K562 (cell line): ENCODE measurements at regions not wholly inside any gene's neighbourhood (a gene's known extent, or its start where the extent isn't known, plus 50 kb on each side); places are given as distances from the start of the nearest gene placed in this dataset.

ENCODE experiments used
- ATAC-seq: fragments of 200-7000 bp; cut with Tn5 transposase; 3 replicates; pipeline ENCODE4 v1.9.1; 2020; ENCODE audit warnings: moderate library complexity
- BruUV-seq: library from RNA; stranded (reverse); fragments of 400-500 nt; replicated peaks from 2 replicates; lab custom pipeline; 2021; lab: Mats Ljungman, UMichigan
- CTCF ChIA-PET: fragments of 300-600 bp; formaldehyde crosslinking; extraction: SDS; loops from one replicate; lab custom pipeline; 2021; ENCODE audit warnings: low intra/inter-chr PET ratio; lab: Yijun Ruan, JAX
- POLR2A ChIA-PET: fragments of 300-600, 350-650 bp; sonication (Branson Sonifier 250); formaldehyde crosslinking; extraction: SDS; loops from one replicate; lab custom pipeline; 2021; ENCODE audit warnings: antibody characterized with exemption, inconsistent platforms; lab: Yijun Ruan, JAX
- DNase-seq, 4 experiments: peaks; one replicate each; pipeline versions ENCODE4 v3.0.0 to v3.0.0-alpha.2; 2011 to 2018; ENCODE audit warnings: low spot score in 3 of 4, mixed read lengths in 3 of 4; ENCODE audit errors: extremely low read depth in 1 of 4
- FAIRE-seq: peaks from 2 replicates; lab custom pipeline; 2011; peaks lifted over from hg19 to GRCh38; lab: Jason Lieb, UNC
- H2AFZ ChIP-seq: 2 replicates; pipeline ENCODE4 v1.6.0; 2011; ENCODE audit warnings: low read depth, low read length, control low read depth, inconsistent platforms
- H3K27ac ChIP-seq: fragments of 200-600 bp; 3 replicates; pipeline ENCODE4 v1.8.0; 2011; ENCODE audit warnings: low read depth, mild to moderate bottlenecking, control low read depth, inconsistent platforms, low read length, moderate library complexity, mixed read lengths; ENCODE audit errors: extremely low read depth
- H3K27me3 ChIP-seq, 2 experiments: fragments of 300-600 bp in 1 of 2; 2 replicates in 1 of 2; 3 replicates in 1 of 2; pipeline versions ENCODE4 v1.6.0 to v1.8.0; 2011; ENCODE audit warnings: inconsistent platforms in 2 of 2, low read length in 2 of 2, mild to moderate bottlenecking in 1 of 2, mixed read lengths in 1 of 2, moderate library complexity in 1 of 2; ENCODE audit not compliant: control insufficient read depth in 2 of 2, insufficient read depth in 2 of 2
- H3K36me3 ChIP-seq: fragments of 300-600 bp; 3 replicates; pipeline ENCODE4 v1.8.0; 2011; ENCODE audit warnings: mild to moderate bottlenecking, low read length, inconsistent platforms; ENCODE audit not compliant: control insufficient read depth, insufficient read depth
- H3K4me1 ChIP-seq, 2 experiments: fragments of 200-600 bp in 1 of 2; replicated peaks in 1 of 2; 2 replicates in 1 of 2; 3 replicates in 1 of 2; pipeline versions ENCODE4 v1.5.1 to v1.8.0; 2011; ENCODE audit warnings: inconsistent platforms in 2 of 2, low read length in 2 of 2, mild to moderate bottlenecking in 1 of 2, mixed read lengths in 1 of 2, moderate library complexity in 1 of 2; ENCODE audit not compliant: control insufficient read depth in 2 of 2, insufficient read depth in 2 of 2
- H3K4me2 ChIP-seq: 2 replicates; pipeline ENCODE4 v1.6.1; 2011; ENCODE audit warnings: low read length, control low read depth, inconsistent platforms, mixed read lengths; ENCODE audit not compliant: insufficient read depth
- H3K4me3 ChIP-seq: fragments of 200-600 bp; sonication (generic), shearing (Covaris generic); 2 replicates; pipeline ENCODE4 v1.5.1; 2016; ENCODE audit warnings: control low read depth, inconsistent platforms
- H3K79me2 ChIP-seq: fragments of 200-600 bp; 3 replicates; pipeline ENCODE4 v1.8.0; 2011; ENCODE audit warnings: low read length, inconsistent platforms; ENCODE audit not compliant: control insufficient read depth, insufficient read depth
- H3K9ac ChIP-seq, 2 experiments: 2 replicates each; pipeline versions ENCODE4 v1.6.0 to v1.6.1; 2011; ENCODE audit warnings: low read depth in 2 of 2, low read length in 2 of 2, control low read depth in 1 of 2, inconsistent platforms in 1 of 2, mild to moderate bottlenecking in 1 of 2, mixed read lengths in 1 of 2; ENCODE audit not compliant: insufficient read depth in 1 of 2
- H3K9me1 ChIP-seq: one replicate; pipeline ENCODE4 v1.6.0; 2011; ENCODE audit warnings: inconsistent platforms, mild to moderate bottlenecking, low read length, moderate library complexity; ENCODE audit not compliant: control insufficient read depth, insufficient read depth
- H3K9me3 ChIP-seq: replicated peaks from 2 replicates; pipeline ENCODE4 v1.5.1; 2011; ENCODE audit warnings: low read depth, low read length, inconsistent platforms; ENCODE audit not compliant: control insufficient read depth, insufficient read depth
- H4K20me1 ChIP-seq: replicated peaks from 2 replicates; pipeline ENCODE4 v1.6.1; 2011; ENCODE audit warnings: low read length, inconsistent platforms, mixed read lengths; ENCODE audit not compliant: control insufficient read depth, insufficient read depth
- CREBBP ChIP-seq: IDR thresholded peaks from one replicate; pipeline ENCODE4 v1.6.1; 2012; ENCODE audit warnings: low read depth, mild to moderate bottlenecking, control low read depth, inconsistent platforms, low read length
- DNMT1 ChIP-seq: fragments of 450-650 bp; IDR thresholded peaks from 2 replicates; pipeline ENCODE4 v1.6.1; 2016; ENCODE audit warnings: antibody characterized with exemption, mild to moderate bottlenecking
- FOXM1 ChIP-seq, 2 experiments: fragments of 450-650 bp in 1 of 2; sonication (generic) in 1 of 2; formaldehyde crosslinking in 1 of 2; IDR thresholded peaks; 2 replicates each; pipeline versions ENCODE4 v1.6.1 to v1.9.0; 2017 to 2022; ENCODE audit warnings: low read depth in 2 of 2, mild to moderate bottlenecking in 2 of 2, missing genetic modification reagents in 1 of 2, moderate library complexity in 1 of 2
- ID3 ChIP-seq, 2 experiments: fragments of 250-450 bp in 1 of 2; fragments of 450-650 bp in 1 of 2; sonication (Bioruptor Pico) in 1 of 2; IDR thresholded peaks; 2 replicates each; pipeline versions ENCODE4 v1.6.1 to v1.8.0; 2016 to 2021; ENCODE audit warnings: mild to moderate bottlenecking in 2 of 2, moderate library complexity in 2 of 2, missing compliant biosample characterization in 1 of 2, missing genetic modification characterization in 1 of 2
- PCBP2 ChIP-seq: fragments of 200-400 bp; formaldehyde crosslinking; IDR thresholded peaks from 2 replicates; pipeline ENCODE4 v1.6.1; 2018; ENCODE audit warnings: low read length, low read depth, mild to moderate bottlenecking, moderate library complexity; ENCODE audit not compliant: poor library complexity, severe bottlenecking
- RBM39 ChIP-seq: fragments of 200-400 bp; formaldehyde crosslinking; optimal IDR thresholded peaks from 2 replicates; pipeline ENCODE3; 2018; ENCODE audit warnings: low read depth, low read length
- ZNF511 ChIP-seq: sonication (generic); formaldehyde crosslinking; IDR thresholded peaks from 2 replicates; pipeline ENCODE4 v1.8.0; 2022; ENCODE audit warnings: mild to moderate bottlenecking, missing genetic modification reagents
- ZNF764 ChIP-seq: fragments of 250-450 bp; sonication (Bioruptor Pico); IDR thresholded peaks from 2 replicates; pipeline ENCODE4 v1.4.0; 2020; ENCODE audit warnings: low read depth, mild to moderate bottlenecking, moderate library complexity
- WGBS: fragments of 100-300 bp; shearing (Covaris generic); methylation state at CpG from one replicate; pipeline ENCODE4 v1.1.6; 2016; ENCODE audit warnings: low coverage, mixed read lengths; ENCODE audit not compliant: insufficient coverage; ENCODE audit errors: missing lambda C conversion rate; 5-methylcytosine and 5-hydroxymethylcytosine counted together
- in situ Hi-C: fragments of 300-500 bp; cut with MboI; formaldehyde crosslinking; loops from 4 replicates; pipeline ENCODE4 v1.15.0; 2018; ENCODE audit warnings: inconsistent platforms, mixed read lengths
- intact Hi-C: fragments of 100-400 bp; cut with micrococcal nuclease; formaldehyde crosslinking; loops from 2 replicates; pipeline ENCODE4 v1.14.2; 2022
- TF ChIP-seq, protein P1 (sequence below): fragments of 250-450 bp; sonication (Bioruptor Pico); IDR thresholded peaks from 2 replicates; pipeline ENCODE4 v1.8.0; 2021; ENCODE audit warnings: moderate library complexity, mild to moderate bottlenecking, inconsistent platforms
- TF ChIP-seq, protein P2 (sequence below): sonication (generic); formaldehyde crosslinking; IDR thresholded peaks from 2 replicates; pipeline ENCODE4 v1.8.0; 2023; ENCODE audit warnings: missing genetic modification reagents, mild to moderate bottlenecking, borderline replicate concordance

GRCh38 chr13:109271555-109272541, 514.5 kb downstream of the IRS2 start:
- no peak for FAIRE-seq
- POLR2A ChIA-PET = no interaction called here
- CTCF ChIA-PET = no interaction called here
- no peaks in the 10 kb centered on the region for H3K9me1 ChIP-seq
- in situ Hi-C loops = no loop called here
- no TSS peak for BruUV-seq
- H3K9ac ChIP-seq = no peak overlapping the region
- H3K4me2 ChIP-seq = no peak overlapping the region
- no peaks in the 10 kb centered on the region for H3K79me2 ChIP-seq
- 0 out of 3 replicates have a peak, but pooled peaks have one; percentile 38 for ATAC-seq
- no peak overlapping the region for H2AFZ ChIP-seq
- no peak overlapping the region for H3K4me3 ChIP-seq
- 0% methylated on average over 7 of the region's 7 CpGs for WGBS
- no peaks in the 10 kb centered on the region for H3K27me3 ChIP-seq
- no peaks in the 10 kb centered on the region for H3K4me1 ChIP-seq
- DNase-seq = peak in 1 of 4 experiments; percentile 2
- intact Hi-C loops = no loop called here
- H4K20me1 ChIP-seq = no peaks in the 10 kb centered on the region
- H3K36me3 ChIP-seq = no peaks in the 10 kb centered on the region
- TF ChIP-seq RBM39 = no peak
- TF ChIP-seq, protein P1, sequence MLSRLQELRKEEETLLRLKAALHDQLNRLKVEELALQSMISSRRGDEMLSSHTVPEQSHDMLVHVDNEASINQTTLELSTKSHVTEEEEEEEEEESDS (CRISPR knock-in tag) = no peak
- TF ChIP-seq DNMT1 = no peak
- no peak for TF ChIP-seq PCBP2
- TF ChIP-seq ID3 (CRISPR knock-in tag; IDR thresholded peaks at IDR 0.05) = no peak
- TF ChIP-seq ID3 (tag; IDR thresholded peaks at IDR 0.05) = no peak
- TF ChIP-seq FOXM1 (IDR thresholded peaks at IDR 0.05; ENCODE audit: low read depth) = no peak
- no peak for TF ChIP-seq FOXM1 (CRISPR knock-in tag; IDR thresholded peaks at IDR 0.05; ENCODE audit: low read depth)
- TF ChIP-seq, protein P2, sequence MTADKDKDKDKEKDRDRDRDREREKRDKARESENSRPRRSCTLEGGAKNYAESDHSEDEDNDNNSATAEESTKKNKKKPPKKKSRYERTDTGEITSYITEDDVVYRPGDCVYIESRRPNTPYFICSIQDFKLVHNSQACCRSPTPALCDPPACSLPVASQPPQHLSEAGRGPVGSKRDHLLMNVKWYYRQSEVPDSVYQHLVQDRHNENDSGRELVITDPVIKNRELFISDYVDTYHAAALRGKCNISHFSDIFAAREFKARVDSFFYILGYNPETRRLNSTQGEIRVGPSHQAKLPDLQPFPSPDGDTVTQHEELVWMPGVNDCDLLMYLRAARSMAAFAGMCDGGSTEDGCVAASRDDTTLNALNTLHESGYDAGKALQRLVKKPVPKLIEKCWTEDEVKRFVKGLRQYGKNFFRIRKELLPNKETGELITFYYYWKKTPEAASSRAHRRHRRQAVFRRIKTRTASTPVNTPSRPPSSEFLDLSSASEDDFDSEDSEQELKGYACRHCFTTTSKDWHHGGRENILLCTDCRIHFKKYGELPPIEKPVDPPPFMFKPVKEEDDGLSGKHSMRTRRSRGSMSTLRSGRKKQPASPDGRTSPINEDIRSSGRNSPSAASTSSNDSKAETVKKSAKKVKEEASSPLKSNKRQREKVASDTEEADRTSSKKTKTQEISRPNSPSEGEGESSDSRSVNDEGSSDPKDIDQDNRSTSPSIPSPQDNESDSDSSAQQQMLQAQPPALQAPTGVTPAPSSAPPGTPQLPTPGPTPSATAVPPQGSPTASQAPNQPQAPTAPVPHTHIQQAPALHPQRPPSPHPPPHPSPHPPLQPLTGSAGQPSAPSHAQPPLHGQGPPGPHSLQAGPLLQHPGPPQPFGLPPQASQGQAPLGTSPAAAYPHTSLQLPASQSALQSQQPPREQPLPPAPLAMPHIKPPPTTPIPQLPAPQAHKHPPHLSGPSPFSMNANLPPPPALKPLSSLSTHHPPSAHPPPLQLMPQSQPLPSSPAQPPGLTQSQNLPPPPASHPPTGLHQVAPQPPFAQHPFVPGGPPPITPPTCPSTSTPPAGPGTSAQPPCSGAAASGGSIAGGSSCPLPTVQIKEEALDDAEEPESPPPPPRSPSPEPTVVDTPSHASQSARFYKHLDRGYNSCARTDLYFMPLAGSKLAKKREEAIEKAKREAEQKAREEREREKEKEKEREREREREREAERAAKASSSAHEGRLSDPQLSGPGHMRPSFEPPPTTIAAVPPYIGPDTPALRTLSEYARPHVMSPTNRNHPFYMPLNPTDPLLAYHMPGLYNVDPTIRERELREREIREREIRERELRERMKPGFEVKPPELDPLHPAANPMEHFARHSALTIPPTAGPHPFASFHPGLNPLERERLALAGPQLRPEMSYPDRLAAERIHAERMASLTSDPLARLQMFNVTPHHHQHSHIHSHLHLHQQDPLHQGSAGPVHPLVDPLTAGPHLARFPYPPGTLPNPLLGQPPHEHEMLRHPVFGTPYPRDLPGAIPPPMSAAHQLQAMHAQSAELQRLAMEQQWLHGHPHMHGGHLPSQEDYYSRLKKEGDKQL (CRISPR knock-in tag) = no peak
- TF ChIP-seq ZNF764 = no peak
- no peak for TF ChIP-seq CREBBP
- no peak for TF ChIP-seq ZNF511 (CRISPR knock-in tag)
- TF ChIP-seq, all 486 proteins: peak for 0
- Histone ChIP-seq H3K27ac (no peak overlapping the region), H3K9me3 (no peaks in the 10 kb centered on the region)
